HG03575 (cell line): ENCODE measurements at regions not wholly inside any gene's neighbourhood (a gene's known extent, or its start where the extent isn't known, plus 50 kb on each side); places are given as distances from the start of the nearest gene placed in this dataset.

ENCODE experiments used
- ATAC-seq: cut with Tn5 transposase; IDR thresholded peaks from one replicate; pipeline ENCODE4 v1.9.1; 2021; ENCODE audit not compliant: unreplicated experiment, insufficient number of reproducible peaks, low FRiP score; ENCODE audit errors: extremely low read depth

DNA sequence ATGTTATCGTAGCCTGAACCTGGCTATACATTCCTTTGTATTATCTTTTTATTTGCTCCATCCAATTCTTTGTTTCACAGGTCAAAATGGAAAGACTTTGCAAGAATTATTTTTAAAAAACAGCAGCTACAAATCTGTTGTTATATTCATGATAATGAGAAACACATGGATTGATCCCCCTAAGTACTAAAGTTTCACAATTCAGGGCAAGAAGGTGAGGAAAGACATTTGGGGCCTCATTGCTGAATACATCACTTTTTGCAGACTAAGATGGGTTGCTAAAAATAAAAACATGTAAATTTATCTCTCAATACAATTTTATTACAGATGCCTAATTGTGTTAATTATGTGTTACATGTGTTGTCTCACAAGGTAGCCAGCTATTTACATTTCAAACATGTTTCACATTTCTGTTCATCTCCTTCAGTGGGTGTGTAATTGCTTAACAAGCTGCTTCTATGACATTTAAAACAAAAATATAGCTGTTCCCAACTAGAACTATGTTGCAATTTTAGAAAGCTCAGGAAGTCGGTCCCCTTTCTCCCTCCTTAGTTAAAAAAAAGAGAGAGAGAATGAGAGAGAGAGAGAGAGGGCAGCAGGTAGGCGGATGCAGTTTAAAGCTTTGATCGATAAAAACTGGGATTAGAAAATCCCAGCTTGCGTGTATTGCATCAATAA is 606.3 kb upstream of the FZD8 start:
- no peak for ATAC-seq

DNA sequence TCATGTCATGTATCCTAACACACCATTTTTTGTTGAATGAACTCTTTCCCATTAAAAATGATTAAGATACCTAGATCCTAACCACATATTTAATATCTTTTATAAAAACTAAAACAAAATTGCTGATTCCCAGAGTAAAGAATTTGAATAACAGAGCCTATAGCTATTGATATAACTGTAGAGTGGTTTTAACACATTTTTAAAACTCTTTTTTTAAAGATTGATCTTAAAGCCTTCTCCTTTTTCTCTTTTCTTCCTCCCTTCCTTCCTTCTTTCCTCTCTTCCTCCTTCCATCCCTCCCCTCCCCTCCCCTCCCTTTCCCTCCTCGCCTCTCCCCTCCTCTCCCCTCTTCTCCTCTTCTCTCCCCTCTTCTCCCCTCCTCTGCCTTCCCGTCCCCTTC is 605.4 kb upstream of the FZD8 start:
- ATAC-seq, result no peak

DNA sequence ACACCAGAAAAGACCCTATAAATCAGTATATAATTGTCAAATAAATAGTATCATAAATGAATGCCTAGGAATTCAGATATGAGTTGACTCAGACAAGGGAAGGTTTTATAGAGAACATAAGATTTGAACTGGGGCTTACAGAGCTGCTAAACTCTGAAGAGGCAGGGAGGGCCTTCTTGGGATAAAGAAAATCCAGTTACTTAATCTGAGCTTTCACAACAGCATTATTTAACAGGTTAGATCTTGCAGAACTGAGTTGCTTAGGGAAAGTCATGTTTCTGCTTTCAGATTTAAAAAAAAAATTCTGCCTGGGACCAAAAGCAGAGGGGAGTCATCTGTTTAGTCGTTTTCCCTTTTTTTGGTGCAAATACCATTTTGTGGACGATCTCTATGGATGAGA is 594.8 kb upstream of the FZD8 start:
- no peak for ATAC-seq

DNA sequence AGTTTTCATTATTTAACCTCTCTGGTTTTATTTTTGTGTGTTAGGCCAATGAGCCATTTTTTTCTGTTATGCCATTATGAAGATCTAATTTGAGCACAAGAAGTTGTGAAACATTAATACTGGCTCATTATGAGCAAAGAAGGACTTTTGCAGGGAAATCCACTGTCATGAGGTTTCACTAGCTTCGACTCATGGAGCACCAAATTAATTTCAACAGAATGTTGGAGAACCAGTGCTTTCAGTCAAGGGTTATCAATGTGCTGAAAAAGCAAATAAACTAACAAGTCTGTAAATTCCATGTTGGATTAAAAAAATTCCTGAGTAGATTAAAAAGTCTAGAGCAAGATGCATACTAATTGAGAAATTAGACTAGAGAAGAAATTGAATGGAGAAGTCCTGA is 594.2 kb upstream of the FZD8 start:
- no peak for ATAC-seq

DNA sequence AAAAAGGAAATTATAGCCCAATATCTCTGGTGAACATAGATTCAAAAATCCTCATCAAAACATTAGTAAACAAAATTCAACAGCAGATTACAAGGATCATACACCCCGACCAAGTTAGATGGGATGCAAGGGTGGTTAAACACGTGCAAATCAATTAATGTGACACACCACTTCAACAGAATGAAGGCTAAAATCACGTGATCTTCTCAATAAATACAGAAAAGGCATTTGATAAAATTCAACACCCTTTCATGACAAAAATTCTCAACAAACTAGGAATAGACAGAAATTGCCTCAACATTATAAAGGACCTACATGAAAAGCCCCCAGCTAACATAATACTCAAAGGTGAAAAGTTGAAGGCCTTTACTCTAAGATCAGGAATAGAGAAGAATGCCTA is 590.8 kb upstream of the FZD8 start:
- no peak for ATAC-seq

DNA sequence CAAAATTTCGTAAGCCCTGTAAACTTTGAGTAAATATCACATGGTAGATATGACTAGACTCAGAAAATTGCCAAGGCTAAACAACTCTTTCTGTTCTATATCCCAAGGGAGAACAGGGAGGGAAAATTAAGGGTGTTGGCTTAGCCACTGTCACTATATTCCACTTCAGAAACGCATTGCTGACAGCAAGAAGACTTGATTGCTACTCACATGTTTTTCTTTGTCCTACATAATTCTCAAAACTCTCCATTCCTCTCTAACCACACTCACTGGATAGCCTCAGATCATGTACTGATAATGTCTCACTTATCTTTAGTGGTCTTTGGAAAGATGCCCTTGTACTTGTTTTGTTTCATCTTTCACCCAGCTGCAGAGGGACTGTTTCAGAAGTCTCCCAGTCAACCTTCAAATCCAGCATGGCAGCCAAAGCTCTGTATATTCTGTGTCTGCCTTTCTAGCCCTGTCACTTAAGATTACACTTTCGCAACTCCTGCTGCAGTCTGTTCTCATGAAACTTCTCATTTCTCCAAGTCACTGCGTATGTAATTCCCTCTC is 582.4 kb upstream of the FZD8 start:
- ATAC-seq, result no peak

DNA sequence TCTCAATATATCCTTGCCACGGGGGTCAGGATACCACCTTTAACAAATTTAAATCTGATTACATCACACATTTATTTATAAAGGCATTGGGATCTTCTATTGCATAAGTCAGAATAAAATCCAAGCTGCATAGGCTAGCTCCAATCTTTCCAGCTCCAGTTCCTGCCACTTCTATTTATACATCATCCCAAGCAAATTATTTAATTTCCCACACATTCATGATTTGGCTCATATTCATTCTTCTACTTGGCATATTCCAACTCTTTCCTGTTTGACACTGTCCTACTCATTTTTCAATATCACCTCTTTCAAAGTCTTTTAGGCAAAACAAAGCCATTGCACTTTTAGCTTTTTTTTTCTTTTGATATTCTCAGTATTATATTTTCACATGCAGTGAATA is 579.0 kb upstream of the FZD8 start:
- ATAC-seq, result no peak

DNA sequence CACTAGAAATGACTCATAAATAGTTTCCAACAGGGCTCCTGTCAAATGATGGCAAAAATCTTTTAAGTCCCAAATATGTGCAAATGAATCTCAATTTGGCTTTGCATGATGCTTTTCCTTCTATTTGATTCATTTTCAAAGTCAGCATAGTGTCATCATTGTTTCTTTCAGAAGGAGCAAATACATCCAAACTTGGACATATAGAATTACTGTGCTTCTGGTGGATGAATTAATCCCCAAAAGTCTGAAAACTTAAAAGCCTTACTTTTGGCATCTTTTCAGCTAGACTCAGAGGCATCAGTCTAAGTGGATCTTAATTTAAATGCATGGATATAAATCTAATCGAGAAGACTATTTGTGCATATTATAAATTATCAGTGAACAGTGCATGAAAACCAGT is 578.1 kb upstream of the FZD8 start:
- no peak for ATAC-seq

DNA sequence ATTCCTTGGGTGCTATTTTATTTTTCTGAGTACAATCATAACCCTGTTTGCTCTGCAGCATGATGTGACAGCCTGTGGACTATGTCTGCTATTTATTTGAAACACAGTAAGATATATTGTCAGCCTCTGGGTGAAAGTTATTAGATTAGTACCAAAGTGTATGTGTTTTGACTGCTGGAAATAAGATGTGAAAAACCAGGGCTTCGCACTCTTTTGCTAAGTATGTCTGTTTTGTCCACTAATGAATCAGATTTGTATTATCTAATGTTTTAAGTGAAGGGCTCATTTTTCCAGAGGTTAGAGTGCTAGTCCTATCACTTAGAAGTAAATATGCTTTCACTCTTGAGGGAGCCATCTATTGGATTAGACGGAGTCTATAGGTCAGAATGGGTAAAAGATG is 569.8 kb upstream of the FZD8 start:
- ATAC-seq, result no peak

DNA sequence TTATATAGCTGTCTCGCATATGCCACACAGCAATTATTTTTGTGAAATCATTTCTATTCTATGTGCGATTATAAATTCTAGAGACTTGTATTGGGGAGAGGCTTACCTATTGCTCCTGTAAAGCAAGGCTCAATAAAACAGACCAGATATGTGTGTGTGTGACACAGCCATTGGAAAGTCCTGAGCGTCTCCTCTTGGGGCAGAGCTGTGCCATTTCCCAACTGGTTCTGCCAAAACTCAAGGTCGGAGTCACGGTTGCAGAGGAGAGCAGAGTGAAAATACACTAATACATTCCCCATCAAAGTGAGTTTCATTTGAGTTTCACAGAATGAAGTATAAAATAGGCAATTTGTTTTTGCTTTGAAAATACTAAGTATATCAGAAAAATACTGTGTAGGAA is 567.4 kb upstream of the FZD8 start:
- ATAC-seq, result no peak

DNA sequence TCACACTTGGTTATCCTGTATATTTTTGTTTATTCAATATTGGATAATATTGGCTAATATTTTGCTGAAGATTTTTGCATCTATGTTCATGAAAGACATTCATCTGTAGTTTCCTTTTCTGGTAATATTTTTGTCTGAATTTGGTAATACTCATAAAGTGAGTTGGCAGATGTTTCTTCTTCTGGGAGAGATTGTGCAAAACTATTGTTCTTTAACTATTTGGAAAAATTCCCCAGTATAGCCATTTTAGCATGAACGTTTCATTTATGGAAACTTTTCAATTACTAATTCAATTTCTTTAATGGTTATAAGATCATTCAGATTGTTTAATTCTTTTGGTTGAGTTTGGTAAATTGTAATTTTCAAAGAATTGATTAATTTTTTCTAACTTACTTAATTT is 560.8 kb upstream of the FZD8 start:
- no peak for ATAC-seq

DNA sequence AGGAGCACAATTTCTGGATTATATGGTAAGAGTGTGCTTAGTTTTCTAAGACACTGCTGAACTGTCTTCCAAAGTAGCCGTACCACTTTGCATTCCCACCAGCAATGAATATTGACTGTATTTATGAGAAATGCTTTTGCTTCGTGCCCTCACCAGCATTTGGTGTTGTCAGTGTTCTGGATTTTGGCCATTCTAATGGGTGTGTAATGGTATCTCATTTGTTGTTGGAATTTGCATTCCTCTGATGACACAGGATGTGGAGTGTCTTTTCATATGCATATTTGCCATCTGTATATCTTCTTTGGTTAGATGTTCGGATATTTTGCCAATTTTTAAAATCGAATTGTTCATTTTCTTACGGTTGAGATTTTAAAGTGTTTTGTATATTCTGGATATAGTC is 558.5 kb upstream of the FZD8 start:
- no peak for ATAC-seq

DNA sequence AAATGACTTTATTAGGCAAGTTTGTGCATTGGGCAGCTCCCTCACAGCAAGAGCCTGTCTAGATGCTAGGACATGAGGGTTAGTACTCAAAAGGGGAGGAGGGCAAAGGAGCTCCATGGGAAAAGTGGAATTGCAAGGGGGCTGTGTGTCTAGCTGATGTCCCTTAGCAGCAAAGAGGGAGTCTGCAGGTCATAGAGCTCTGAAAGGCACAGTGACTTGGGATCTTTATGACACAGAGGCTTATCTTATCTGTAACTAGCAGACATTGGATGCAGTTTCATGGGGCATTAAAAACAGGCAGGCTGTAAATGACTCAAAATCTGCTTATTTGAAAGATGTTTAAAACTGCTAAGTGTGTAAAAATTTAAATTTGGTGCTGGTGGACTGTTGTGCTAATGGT is 556.2 kb upstream of the FZD8 start:
- ATAC-seq, result no peak

DNA sequence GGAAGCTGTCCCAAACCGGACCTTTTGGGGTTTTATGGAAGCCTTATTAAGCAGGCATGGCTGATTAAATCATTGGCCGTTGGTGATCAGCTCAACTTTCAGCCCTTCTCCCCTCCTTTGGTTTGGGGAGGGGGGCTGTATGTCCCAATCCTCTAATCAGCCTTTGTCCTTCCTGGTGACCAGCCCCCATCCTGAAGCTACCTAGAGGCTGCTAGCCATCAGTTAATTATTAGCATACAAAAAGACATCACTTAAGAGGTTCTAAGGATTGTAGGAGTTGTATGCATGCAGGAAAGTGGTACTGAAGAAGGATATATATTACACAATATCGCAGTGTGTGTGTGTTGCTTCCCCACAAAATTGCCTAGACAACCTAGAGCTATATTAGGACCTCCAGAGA is 553.3 kb upstream of the FZD8 start:
- ATAC-seq, result no peak

DNA sequence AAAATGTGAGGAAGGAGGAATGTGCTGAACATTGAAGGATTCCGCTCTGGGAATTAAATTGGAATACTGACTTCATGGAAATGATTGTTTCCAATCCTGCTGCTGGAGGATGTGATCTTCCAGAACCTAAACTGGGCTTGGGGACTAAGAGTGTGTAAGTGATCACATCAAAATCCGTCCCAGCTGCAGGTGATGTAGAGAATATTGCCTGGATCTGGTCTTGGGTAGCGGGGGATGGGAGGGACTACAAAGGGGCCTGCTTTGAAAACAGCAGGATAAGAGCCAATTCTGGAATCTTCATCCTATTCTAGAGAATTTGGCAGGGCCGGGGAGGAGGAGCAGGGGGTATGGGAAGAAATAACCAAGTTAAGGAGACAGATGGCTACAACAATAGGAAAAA is 552.2 kb upstream of the FZD8 start:
- ATAC-seq, result no peak

DNA sequence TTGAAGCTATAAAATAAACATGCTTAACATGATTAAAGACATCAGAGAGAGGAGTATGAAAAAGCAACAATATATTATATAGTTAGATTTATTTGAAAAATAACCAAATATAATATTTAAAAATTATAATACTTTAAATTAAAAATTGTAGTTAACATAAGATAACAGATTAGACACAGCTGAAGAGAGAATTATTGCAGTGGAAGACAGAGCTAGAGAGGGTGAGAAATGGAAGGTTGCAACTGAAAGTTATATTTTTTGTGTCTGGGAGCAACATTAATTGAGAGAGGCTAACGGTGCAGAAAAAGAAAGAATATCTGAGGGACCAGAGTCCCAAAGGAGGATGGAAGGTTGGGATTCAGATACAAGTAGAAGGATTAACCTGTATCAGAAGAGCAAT is 548.9 kb upstream of the FZD8 start:
- ATAC-seq, result no peak

DNA sequence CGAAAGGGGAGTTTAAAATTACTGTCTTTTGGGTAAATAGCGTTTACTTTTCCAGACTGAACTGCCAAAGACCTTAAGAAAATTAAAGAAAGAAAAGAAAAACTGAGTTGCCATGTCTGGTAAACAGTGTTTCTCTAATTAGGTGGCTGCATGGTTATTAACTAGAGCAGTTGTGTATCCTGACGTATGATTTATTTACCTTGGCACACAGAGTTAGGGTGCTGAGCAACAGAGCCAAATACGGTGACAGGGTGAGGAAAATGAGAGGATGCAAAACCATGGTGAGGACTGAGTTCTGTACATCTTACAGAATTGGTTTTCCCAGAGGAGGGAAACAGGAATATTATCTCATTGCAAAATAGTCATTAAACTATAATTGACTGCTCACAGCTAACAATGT is 546.4 kb upstream of the FZD8 start:
- ATAC-seq, result no peak

DNA sequence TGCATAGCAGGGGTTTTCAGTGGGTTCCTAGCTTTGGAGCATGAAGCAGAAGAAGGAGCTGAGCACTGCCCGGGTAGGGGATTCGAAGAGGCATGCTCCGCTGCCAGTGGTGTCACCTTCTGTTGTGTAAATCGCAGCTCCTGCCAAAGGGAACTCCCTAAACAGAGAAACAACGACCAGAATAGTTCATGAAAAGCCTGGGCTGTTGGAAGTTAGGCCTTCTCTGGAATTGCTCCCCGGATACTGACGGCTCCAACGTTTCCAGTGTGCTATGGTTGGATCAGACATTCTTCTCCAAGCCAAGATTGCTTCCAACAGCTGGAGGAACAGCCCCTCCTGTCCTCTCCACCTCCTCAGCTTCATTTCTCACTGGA is 546.0 kb upstream of the FZD8 start:
- ATAC-seq, result no peak

DNA sequence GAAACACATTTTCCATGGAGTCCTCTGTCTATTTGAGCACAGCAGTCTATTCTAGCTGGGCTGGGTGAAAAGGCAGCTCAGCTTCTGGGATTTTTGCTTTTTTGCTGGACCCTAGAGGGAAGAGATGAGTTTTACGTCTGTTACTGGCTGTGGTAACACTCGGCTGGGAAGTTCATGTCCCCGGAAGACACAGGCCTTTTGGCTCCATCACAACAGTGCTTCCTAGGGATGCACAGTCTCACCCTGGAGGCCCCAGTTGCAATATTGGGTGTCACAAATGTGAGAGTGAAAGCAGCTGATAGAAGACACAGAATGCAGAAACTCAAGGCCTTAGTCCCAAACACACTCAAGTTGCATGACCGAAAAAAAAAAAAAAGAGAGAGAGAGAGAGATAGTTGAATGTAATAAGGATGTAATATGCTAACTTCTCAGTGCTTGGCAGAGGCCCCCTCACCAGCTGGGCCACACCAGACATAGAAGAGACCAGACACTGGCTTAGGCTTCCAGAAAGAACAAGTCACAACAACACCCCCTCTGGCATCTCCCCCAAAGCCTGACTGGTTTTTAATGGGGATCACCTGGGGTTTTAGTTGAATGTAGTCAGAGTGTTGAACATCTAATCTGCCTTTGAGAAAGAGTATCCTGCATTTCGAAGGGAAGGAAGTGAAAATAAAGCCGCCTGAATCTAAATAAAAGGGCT is 545.4 kb upstream of the FZD8 start:
- no peak for ATAC-seq

DNA sequence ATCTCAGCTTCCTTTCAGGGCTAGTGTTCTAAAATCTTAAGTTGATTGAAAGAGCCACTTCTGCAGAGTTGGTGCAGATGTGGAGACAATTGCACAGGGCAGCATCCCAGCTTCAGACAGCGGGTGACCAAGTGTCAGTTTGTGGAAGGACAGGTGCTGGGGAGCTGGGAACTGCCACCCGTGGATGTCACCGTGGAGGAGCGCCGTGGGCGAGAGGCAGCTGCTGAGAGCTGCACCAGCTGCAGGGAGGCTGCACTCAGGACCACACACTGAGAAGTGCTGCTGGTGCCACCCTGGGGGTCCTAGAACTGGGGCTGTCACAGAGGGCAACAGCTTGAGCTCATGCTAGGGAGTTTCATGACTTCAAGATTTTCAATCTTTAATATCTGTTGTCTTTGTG is 543.0 kb upstream of the FZD8 start:
- ATAC-seq, result no peak

DNA sequence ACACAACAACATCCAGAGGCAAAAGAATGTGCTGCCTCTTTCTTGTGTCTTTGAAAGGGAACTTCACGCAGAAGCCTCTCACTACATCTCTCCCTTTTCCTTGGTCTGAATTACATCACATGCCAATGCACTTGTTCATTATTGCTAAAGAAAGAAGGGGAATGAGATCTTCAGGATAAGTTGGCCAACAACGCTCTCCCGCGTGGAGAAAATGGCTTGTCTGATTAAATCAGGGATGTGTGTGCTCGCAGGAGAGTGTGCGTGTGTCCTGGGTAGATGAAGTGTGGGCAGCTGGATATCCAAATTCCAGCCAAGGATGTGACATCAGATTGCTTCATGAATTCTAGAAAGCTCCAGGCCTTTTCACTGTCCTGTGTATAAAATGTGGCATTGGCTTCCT is 541.6 kb upstream of the FZD8 start:
- no peak for ATAC-seq
